GM13976 (cell line): ENCODE measurements at regions not wholly inside any gene's neighbourhood (a gene's known extent, or its start where the extent isn't known, plus 50 kb on each side); places are given as distances from the start of the nearest gene placed in this dataset.

Source experiments
- DNase-seq: peaks from one replicate; pipeline ENCODE4 v3.0.0; 2012; ENCODE audit warnings: low spot score
- in situ Hi-C: fragments of 300-500 bp; cut with MboI; formaldehyde crosslinking; loops from one replicate; pipeline ENCODE4 v1.12.0; 2022; ENCODE audit warnings: low sequenced_read_pairs, mixed read lengths, inconsistent platforms; ENCODE audit not compliant: unreplicated experiment
- TF ChIP-seq, protein P1 (sequence below): IDR thresholded peaks from 2 replicates; pipeline ENCODE4 v1.5.1; 2012; ENCODE audit warnings: borderline replicate concordance, mild to moderate bottlenecking; ENCODE audit not compliant: insufficient read depth; ENCODE audit errors: extremely low read depth, missing control alignments, control extremely low read depth

DNA sequence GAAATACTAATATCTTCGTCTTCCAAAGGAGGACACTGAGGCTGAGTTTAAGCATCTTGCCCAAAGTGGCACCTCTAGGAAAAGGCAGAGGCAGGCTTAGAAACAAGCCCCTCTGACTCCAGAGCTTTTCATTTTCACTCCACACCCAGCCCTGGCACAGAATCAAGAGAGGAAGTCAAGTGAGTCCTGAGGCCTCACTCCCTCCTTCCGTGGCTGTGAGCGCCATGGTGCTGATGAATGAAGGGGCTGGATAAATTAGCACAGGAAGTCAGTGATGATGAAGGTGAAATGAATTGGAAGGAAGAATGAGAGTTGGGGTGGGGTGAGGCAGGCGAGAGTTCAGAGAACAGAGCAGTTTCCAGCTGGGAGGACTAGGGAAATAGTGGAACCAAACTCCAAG, 179.3 kb downstream of the TMEM132E start:
- TF ChIP-seq, protein P1, sequence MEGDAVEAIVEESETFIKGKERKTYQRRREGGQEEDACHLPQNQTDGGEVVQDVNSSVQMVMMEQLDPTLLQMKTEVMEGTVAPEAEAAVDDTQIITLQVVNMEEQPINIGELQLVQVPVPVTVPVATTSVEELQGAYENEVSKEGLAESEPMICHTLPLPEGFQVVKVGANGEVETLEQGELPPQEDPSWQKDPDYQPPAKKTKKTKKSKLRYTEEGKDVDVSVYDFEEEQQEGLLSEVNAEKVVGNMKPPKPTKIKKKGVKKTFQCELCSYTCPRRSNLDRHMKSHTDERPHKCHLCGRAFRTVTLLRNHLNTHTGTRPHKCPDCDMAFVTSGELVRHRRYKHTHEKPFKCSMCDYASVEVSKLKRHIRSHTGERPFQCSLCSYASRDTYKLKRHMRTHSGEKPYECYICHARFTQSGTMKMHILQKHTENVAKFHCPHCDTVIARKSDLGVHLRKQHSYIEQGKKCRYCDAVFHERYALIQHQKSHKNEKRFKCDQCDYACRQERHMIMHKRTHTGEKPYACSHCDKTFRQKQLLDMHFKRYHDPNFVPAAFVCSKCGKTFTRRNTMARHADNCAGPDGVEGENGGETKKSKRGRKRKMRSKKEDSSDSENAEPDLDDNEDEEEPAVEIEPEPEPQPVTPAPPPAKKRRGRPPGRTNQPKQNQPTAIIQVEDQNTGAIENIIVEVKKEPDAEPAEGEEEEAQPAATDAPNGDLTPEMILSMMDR, result no peak
- in situ Hi-C loops, result no loop called here
- no peak for DNase-seq

DNA sequence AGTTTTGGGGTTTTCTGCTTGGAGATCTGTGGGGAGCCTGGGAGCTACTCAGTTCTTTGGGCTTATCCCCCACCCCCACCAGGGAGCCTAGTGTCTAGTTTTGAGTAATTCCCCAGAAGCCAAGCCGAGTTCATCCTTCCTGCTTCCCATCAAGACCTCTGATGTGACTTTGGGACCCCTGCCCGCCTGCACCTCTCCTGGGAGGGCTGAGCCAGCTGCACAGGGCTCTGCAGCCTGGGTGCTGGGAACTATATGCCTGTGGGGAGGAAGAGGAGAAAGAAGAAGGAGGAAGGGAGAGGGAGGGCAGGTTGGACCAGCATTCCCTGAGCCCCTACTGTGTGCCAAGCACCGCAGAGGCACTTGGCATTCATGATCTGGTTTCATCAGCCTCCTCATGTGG, 178.9 kb downstream of the TMEM132E start:
- TF ChIP-seq, protein P1, result no peak

DNA sequence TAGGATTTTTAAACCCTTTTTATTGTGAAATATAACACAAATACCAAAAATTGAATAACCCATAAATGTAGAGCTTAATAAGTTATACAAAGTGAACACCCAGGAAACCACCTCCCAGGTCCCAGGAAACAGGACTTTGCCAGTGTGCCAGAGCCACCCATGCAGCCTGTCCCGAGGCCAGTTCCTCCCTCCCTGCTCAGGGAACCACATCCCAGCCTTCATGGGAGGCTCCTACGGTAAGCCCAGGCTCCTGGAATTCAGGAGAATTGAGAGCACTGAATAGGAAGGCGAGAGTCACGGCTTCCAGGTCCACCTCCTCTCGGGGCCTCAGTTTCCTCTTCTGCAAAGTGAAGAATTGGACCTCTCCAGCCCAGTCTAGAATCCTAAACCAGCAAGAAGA, 178.2 kb downstream of the TMEM132E start:
- TF ChIP-seq, protein P1, result no peak
- in situ Hi-C loops, result no loop called here
- no peak for DNase-seq

More for the DNA sequence above, 178.9 kb downstream of the TMEM132E start:
- in situ Hi-C loops, result no loop called here
- DNase-seq, result no peak

DNA sequence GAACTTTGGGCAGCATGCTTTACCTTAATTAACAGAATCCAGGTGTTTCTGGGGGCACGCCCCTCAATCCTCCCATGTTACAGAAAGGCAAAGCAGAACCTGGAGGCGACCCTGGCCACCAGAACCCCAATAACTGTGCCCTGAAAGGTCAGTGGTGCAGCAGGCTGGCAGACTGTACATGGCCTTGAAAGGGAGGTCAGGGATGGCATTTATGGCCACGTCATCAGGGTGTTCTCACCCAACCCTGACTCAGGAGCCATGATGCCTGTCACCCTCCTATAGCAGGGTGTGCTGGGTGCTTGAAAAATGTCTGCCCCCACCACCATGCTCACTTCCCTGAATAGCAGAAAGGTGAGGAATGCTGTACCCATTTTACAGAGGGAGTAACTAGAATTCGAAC, 177.7 kb downstream of the TMEM132E start:
- no peak for DNase-seq
- in situ Hi-C loops, result no loop called here
- TF ChIP-seq, protein P1, result no peak

DNA sequence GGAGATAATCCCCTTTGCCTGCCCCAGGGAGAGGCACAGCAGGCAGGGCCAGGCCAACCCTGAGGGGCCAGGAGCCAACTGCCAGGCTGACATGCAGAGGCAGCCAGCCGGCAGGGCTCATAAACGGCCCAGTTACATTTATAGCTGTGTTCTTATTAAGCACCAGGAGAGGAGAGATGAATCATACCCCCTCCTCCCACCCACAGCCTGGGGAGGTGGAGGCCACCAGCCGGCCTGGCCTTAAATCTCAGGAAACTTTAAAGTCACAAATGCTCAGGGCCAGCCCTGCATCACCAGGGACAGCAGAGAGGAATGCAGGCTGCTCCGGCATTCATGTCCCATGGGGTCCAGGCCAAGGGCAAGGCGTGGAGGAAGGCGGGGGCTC, 177.2 kb downstream of the TMEM132E start:
- DNase-seq, result no peak
- in situ Hi-C loops, result no loop called here
- TF ChIP-seq, protein P1, result no peak

DNA sequence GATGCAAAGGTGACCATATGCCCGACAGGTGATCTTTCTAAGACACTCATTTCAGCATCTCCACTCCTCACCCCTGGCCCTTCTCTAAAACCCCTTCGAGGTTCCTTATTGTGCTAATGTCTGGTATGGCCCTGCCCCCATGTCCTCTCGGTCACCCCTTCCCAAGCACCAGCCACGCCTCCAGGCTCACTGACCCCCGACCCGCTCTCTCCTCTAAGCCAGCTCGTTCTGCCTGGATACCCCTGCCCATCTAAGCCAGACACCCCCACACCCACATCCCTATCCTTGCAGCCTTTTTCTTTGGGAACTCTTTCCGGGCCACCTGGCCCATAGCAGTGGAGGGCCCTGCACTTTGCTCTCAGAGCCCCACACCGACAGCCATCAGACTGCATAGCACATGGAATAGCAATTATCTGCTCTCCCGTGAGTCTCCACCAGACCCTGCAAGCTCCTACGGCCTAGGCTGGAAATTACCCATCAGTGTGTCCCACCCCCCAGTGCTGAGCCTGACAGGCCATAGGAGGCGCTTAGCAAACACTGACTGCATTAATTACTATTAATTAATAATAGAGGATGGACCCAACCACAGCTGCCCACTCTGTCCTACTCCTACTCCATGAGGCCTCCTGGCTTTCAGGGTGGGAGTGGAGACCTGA, 176.7 kb downstream of the TMEM132E start:
- DNase-seq, result no peak
- in situ Hi-C loops, result no loop called here
- TF ChIP-seq, protein P1, result no peak

DNA sequence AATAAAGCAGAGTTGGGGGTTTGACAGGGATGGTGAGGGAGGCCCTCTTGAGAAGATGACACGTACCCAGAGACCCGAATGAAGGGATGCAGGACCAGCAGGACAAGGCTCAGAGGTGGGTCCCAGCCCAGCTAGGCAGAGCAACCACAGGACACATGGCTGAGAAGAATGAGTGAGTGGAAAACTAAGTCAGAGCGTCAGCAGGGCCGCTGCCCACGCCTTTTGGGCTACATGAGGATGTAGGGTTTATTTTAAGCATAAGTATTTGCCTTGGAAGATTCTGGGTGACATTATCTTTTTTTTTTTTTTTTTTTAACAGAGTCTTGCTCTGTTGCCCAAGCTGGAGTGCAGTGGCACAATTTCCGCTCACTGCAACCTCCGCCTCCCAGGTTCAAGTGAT, 176.0 kb downstream of the TMEM132E start:
- DNase-seq, result no peak
- in situ Hi-C loops, result no loop called here
- TF ChIP-seq, protein P1, result no peak
